ENCODE measurements at regions not wholly inside any gene's neighbourhood (a gene's known extent, or its start where the extent isn't known, plus 50 kb on each side); places are given as distances from the start of the nearest gene placed in this dataset.

- ATAC-seq: no peak
- Histone ChIP-seq H3K4me3 (no peak overlapping the region), H3K9me3 (no peaks in the 10 kb centered on the region), H3K4me1 (ENCODE audit: low read depth) (no peaks in the 10 kb centered on the region), H3K36me3 (ENCODE audit: low read depth) (no peaks in the 10 kb centered on the region)
- intact Hi-C loops (cut with DNase I, micrococcal nuclease): no loop called here
- TF ChIP-seq CTCF (IDR thresholded peaks at IDR 0.05): no peak
- DNase-seq: no peak
These were observed 200.3 kb upstream of the PFN2 start for GRCh38 chr3:150170852-150171520.

GRCh38 chr3:150169330-150169940 lies 198.7 kb upstream of the PFN2 start:
- ATAC-seq: no peak
- Histone ChIP-seq H3K9me3 (no peaks in the 10 kb centered on the region), H3K36me3 (ENCODE audit: low read depth) (no peaks in the 10 kb centered on the region), H3K4me3 (no peak overlapping the region), H3K4me1 (ENCODE audit: low read depth) (no peaks in the 10 kb centered on the region)
- no peak for TF ChIP-seq CTCF (IDR thresholded peaks at IDR 0.05)
- no peak for DNase-seq
- intact Hi-C loops (cut with DNase I, micrococcal nuclease): no loop called here

GRCh38 chr3:150168698-150169097 lies 198.0 kb upstream of the PFN2 start:
- H3K9me3 ChIP-seq: no peaks in the 10 kb centered on the region
- H3K4me3 ChIP-seq: no peak overlapping the region
- ATAC-seq (no peak), DNase-seq (no peak)
- H3K4me1 ChIP-seq (ENCODE audit: low read depth): no peaks in the 10 kb centered on the region
- no peak for TF ChIP-seq CTCF (IDR thresholded peaks at IDR 0.05)
- H3K36me3 ChIP-seq (ENCODE audit: low read depth): no peaks in the 10 kb centered on the region
- intact Hi-C loops (cut with DNase I, micrococcal nuclease): no loop called here

GRCh38 chr3:150165396-150166094 lies 194.8 kb upstream of the PFN2 start:
- no peak overlapping the region for H3K4me3 ChIP-seq
- intact Hi-C loops (cut with DNase I, micrococcal nuclease): no loop called here

GRCh38 chr3:150161011-150161410 lies 190.3 kb upstream of the PFN2 start:
- no peak for TF ChIP-seq CTCF (IDR thresholded peaks at IDR 0.05)
- Histone ChIP-seq H3K36me3 (ENCODE audit: low read depth) (no peaks in the 10 kb centered on the region), H3K4me3 (no peak overlapping the region), H3K4me1 (ENCODE audit: low read depth) (no peaks in the 10 kb centered on the region), H3K9me3 (no peaks in the 10 kb centered on the region)
- ATAC-seq (no peak), DNase-seq (no peak)
- intact Hi-C loops (cut with DNase I, micrococcal nuclease): no loop called here

More at GRCh38 chr3:150165396-150166094, 194.8 kb upstream of the PFN2 start:
- Histone ChIP-seq H3K9me3 (no peaks in the 10 kb centered on the region), H3K4me1 (ENCODE audit: low read depth) (no peaks in the 10 kb centered on the region), H3K36me3 (ENCODE audit: low read depth) (no peaks in the 10 kb centered on the region)
- DNase-seq (no peak), ATAC-seq (no peak)
- no peak for TF ChIP-seq CTCF (IDR thresholded peaks at IDR 0.05)
